T-helper 2 cell (primary cell): ENCODE measurements at regions not wholly inside any gene's neighbourhood (a gene's known extent, or its start where the extent isn't known, plus 50 kb on each side); places are given as distances from the start of the nearest gene placed in this dataset.

Experiments used
- DNase-seq, 5 experiments: peaks; one replicate each; pipeline versions ENCODE4 v3.0.0 to v3.0.0-alpha.2; 2012 to 2022

- no peak for DNase-seq
These were observed 135.4 kb upstream of the ATP1B1 start for GRCh38 chr1:168970926-168971659.

- DNase-seq: no peak
These were observed 134.3 kb upstream of the ATP1B1 start for GRCh38 chr1:168972225-168972624.

GRCh38 chr1:168972887-168973286 lies 133.6 kb upstream of the ATP1B1 start:
- no peak for DNase-seq

- DNase-seq: no peak
These were observed 132.4 kb upstream of the ATP1B1 start for GRCh38 chr1:168974117-168974516.

GRCh38 chr1:168974611-168975010 lies 131.9 kb upstream of the ATP1B1 start:
- DNase-seq: no peak

- DNase-seq: no peak
These were observed 130.2 kb upstream of the ATP1B1 start for GRCh38 chr1:168976267-168976666.

- no peak for DNase-seq
These were observed 128.9 kb upstream of the ATP1B1 start for GRCh38 chr1:168977618-168978017.

GRCh38 chr1:168979276-168979675 lies 127.2 kb upstream of the ATP1B1 start:
- DNase-seq: no peak

GRCh38 chr1:168980180-168980579 lies 126.3 kb upstream of the ATP1B1 start:
- no peak for DNase-seq

GRCh38 chr1:168980656-168981055 lies 125.8 kb upstream of the ATP1B1 start:
- DNase-seq: no peak

GRCh38 chr1:168982778-168983177 lies 123.7 kb upstream of the ATP1B1 start:
- no peak for DNase-seq

- DNase-seq: no peak
These were observed 119.2 kb upstream of the ATP1B1 start for GRCh38 chr1:168987330-168987729.

- no peak for DNase-seq
These were observed 118.6 kb upstream of the ATP1B1 start for GRCh38 chr1:168987923-168988322.

- no peak for DNase-seq
These were observed 116.5 kb upstream of the ATP1B1 start for GRCh38 chr1:168989985-168990384.

- peak in 1 of 5 experiments; percentile 2 for DNase-seq
These were observed 114.6 kb upstream of the ATP1B1 start for GRCh38 chr1:168991667-168992475.

GRCh38 chr1:169001353-169001752 lies 105.1 kb upstream of the ATP1B1 start:
- no peak for DNase-seq

GRCh38 chr1:169003864-169004516 lies 102.5 kb upstream of the ATP1B1 start:
- no peak for DNase-seq

- DNase-seq: no peak
These were observed 100.7 kb upstream of the ATP1B1 start for GRCh38 chr1:169005776-169006175.

- no peak for DNase-seq
These were observed 96.8 kb upstream of the ATP1B1 start for GRCh38 chr1:169009666-169010065.

GRCh38 chr1:169012416-169012815 lies 94.1 kb upstream of the ATP1B1 start:
- no peak for DNase-seq

- DNase-seq: no peak
These were observed 92.7 kb upstream of the ATP1B1 start for GRCh38 chr1:169013821-169014220.

GRCh38 chr1:169015464-169015863 lies 91.0 kb upstream of the ATP1B1 start:
- no peak for DNase-seq

GRCh38 chr1:169018751-169019150 lies 87.7 kb upstream of the ATP1B1 start:
- DNase-seq: no peak
